ENCODE measurements at regions not wholly inside any gene's neighbourhood (a gene's known extent, or its start where the extent isn't known, plus 50 kb on each side); places are given as distances from the start of the nearest gene placed in this dataset.

DNA sequence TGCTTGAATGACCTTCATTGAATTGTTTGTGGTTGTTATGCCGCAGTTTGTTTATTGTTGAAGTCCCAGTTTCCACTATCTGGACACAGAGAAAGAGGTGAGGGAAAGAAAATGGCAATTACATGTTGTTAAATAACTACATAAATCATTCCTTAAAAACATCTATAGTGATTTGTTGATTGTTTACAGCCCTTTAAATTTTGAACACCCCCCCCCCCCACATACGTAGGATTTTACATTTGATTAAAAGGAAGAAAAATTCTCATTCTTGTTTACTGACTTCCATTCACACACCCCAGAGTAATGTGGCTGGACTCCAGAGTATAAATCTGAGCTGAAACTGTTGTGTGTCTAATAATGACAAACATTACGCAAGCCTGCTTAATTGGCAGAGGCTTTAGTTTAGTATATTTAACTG, 87.1 kb upstream of the FAM174A start:
- no peak for DNase-seq
- Histone ChIP-seq H3K27me3 (replicated peaks; ENCODE audit: insufficient read depth, low read length) (no peaks in the 10 kb centered on the region), H3K4me2 (ENCODE audit: low read depth, low read length) (no peak overlapping the region), H3K79me2 (ENCODE audit: low read length) (no peaks in the 10 kb centered on the region), H3F3A (ENCODE audit: insufficient read depth, low read length) (no peaks in the 10 kb centered on the region), H3K36me3 (replicated peaks; ENCODE audit: insufficient read depth, low read length) (no peaks in the 10 kb centered on the region), H4K20me1 (ENCODE audit: insufficient read depth, low read length) (no peaks in the 10 kb centered on the region), H2AFZ (ENCODE audit: low read length) (no peak overlapping the region), H3K4me3 (ENCODE audit: low read length) (no peak overlapping the region), H3K9me2 (replicated peaks; ENCODE audit: insufficient read depth, low read length) (no peaks in the 10 kb centered on the region), H3K9ac (ENCODE audit: low read length) (no peak overlapping the region), H3K4me1 (ENCODE audit: low read length) (no peaks in the 10 kb centered on the region), H3K27ac (ENCODE audit: low read length) (no peak overlapping the region), H3K9me3 (replicated peaks; ENCODE audit: insufficient read depth, low read length) (no peaks in the 10 kb centered on the region)
- TF ChIP-seq EZH2phosphoT487 (IDR thresholded peaks at IDR 0.05; ENCODE audit: low read length) (no peak), EZH2 (optimal IDR thresholded peaks at IDR 0.05; ENCODE audit: low read depth, low read length) (no peak)
- TF ChIP-seq, protein P1, sequence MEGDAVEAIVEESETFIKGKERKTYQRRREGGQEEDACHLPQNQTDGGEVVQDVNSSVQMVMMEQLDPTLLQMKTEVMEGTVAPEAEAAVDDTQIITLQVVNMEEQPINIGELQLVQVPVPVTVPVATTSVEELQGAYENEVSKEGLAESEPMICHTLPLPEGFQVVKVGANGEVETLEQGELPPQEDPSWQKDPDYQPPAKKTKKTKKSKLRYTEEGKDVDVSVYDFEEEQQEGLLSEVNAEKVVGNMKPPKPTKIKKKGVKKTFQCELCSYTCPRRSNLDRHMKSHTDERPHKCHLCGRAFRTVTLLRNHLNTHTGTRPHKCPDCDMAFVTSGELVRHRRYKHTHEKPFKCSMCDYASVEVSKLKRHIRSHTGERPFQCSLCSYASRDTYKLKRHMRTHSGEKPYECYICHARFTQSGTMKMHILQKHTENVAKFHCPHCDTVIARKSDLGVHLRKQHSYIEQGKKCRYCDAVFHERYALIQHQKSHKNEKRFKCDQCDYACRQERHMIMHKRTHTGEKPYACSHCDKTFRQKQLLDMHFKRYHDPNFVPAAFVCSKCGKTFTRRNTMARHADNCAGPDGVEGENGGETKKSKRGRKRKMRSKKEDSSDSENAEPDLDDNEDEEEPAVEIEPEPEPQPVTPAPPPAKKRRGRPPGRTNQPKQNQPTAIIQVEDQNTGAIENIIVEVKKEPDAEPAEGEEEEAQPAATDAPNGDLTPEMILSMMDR (IDR thresholded peaks at IDR 0.05; ENCODE audit: low read length), result no peak

DNA sequence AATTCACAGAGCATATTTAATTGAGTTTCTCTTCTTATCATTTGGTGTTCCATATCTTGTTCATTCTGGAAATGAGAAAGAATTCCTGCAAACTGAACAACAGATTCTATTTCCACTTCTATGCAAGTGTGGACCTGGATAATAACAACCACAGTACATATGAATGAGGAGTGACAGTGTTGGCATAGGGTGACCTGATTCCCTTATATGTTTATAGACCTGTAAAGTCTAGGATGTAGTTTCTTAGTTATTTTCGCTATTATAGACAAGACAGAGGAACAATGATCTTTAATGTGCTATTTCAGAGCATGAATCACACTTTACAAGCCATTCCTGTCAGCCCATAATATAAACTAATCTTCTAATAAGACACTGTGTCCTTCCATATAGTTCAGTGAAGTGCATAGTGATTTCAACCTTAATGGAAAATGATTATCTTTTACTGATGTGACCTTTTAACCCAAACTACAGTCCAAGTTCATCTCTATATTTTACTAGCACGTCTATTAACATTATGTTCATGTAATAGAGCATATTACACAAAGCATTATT, 88.2 kb upstream of the FAM174A start:
- no peaks in the 10 kb centered on the region for H4K20me1 ChIP-seq (ENCODE audit: insufficient read depth, low read length)
- no peaks in the 10 kb centered on the region for H3K4me1 ChIP-seq (ENCODE audit: low read length)
- H3F3A ChIP-seq (ENCODE audit: insufficient read depth, low read length), result no peaks in the 10 kb centered on the region
- H3K9me2 ChIP-seq (replicated peaks; ENCODE audit: insufficient read depth, low read length), result no peaks in the 10 kb centered on the region
- H3K27ac ChIP-seq (ENCODE audit: low read length), result no peak overlapping the region
- H2AFZ ChIP-seq (ENCODE audit: low read length), result no peak overlapping the region
- no peak for TF ChIP-seq EZH2phosphoT487 (IDR thresholded peaks at IDR 0.05; ENCODE audit: low read length)
- no peak for TF ChIP-seq EZH2 (optimal IDR thresholded peaks at IDR 0.05; ENCODE audit: low read depth, low read length)
- TF ChIP-seq, protein P1 (IDR thresholded peaks at IDR 0.05; ENCODE audit: low read length), result no peak
- H3K9me3 ChIP-seq (replicated peaks; ENCODE audit: insufficient read depth, low read length), result no peaks in the 10 kb centered on the region
- no peak overlapping the region for H3K4me2 ChIP-seq (ENCODE audit: low read depth, low read length)
- H3K36me3 ChIP-seq (replicated peaks; ENCODE audit: insufficient read depth, low read length), result no peaks in the 10 kb centered on the region
- no peaks in the 10 kb centered on the region for H3K79me2 ChIP-seq (ENCODE audit: low read length)
- no peak for DNase-seq
- no peaks in the 10 kb centered on the region for H3K27me3 ChIP-seq (replicated peaks; ENCODE audit: insufficient read depth, low read length)
- no peak overlapping the region for H3K4me3 ChIP-seq (ENCODE audit: low read length)
- H3K9ac ChIP-seq (ENCODE audit: low read length), result no peak overlapping the region

DNA sequence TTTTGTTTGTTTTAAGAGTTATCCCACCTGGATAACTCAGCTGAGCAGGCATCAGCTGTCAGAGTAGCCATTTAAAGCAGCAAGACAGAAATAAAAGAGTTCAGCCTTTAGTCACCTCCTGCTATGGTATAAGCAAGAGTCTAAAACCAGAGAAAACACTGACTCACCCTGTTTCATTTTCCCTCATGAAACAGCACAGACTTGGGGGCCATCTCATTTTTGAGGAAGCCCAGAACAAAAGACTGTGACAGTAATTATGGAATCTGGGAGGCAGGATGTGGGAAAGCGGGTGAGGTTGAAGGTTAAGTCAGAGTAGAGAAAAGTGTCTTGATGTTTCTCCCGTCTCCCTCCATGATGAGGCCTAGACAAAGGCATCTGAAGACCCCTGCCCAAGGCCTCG, 90.2 kb upstream of the FAM174A start:
- H3F3A ChIP-seq (ENCODE audit: insufficient read depth, low read length), result no peaks in the 10 kb centered on the region
- no peaks in the 10 kb centered on the region for H3K79me2 ChIP-seq (ENCODE audit: low read length)
- H3K9me2 ChIP-seq (replicated peaks; ENCODE audit: insufficient read depth, low read length), result no peaks in the 10 kb centered on the region
- no peak overlapping the region for H3K4me2 ChIP-seq (ENCODE audit: low read depth, low read length)
- H3K27me3 ChIP-seq (replicated peaks; ENCODE audit: insufficient read depth, low read length), result no peaks in the 10 kb centered on the region
- H2AFZ ChIP-seq (ENCODE audit: low read length), result no peak overlapping the region
- no peak for DNase-seq
- no peaks in the 10 kb centered on the region for H3K4me1 ChIP-seq (ENCODE audit: low read length)
- H3K4me3 ChIP-seq (ENCODE audit: low read length), result no peak overlapping the region
- TF ChIP-seq, protein P1 (IDR thresholded peaks at IDR 0.05; ENCODE audit: low read length), result no peak
- TF ChIP-seq EZH2phosphoT487 (IDR thresholded peaks at IDR 0.05; ENCODE audit: low read length) (no peak), EZH2 (optimal IDR thresholded peaks at IDR 0.05; ENCODE audit: low read depth, low read length) (no peak)
- no peak overlapping the region for H3K9ac ChIP-seq (ENCODE audit: low read length)
- H3K36me3 ChIP-seq (replicated peaks; ENCODE audit: insufficient read depth, low read length), result no peaks in the 10 kb centered on the region
- no peak overlapping the region for H3K27ac ChIP-seq (ENCODE audit: low read length)
- H4K20me1 ChIP-seq (ENCODE audit: insufficient read depth, low read length), result no peaks in the 10 kb centered on the region
- no peaks in the 10 kb centered on the region for H3K9me3 ChIP-seq (replicated peaks; ENCODE audit: insufficient read depth, low read length)

All from MM.1S (cell line).